ENCODE measurements at regions not wholly inside any gene's neighbourhood (a gene's known extent, or its start where the extent isn't known, plus 50 kb on each side); places are given as distances from the start of the nearest gene placed in this dataset.
"Not testable (repeated sequence)": the region's sequence is repeated elsewhere in the genome, so short reads cannot be mapped to it uniquely, and the experiment has no call there.

DNA sequence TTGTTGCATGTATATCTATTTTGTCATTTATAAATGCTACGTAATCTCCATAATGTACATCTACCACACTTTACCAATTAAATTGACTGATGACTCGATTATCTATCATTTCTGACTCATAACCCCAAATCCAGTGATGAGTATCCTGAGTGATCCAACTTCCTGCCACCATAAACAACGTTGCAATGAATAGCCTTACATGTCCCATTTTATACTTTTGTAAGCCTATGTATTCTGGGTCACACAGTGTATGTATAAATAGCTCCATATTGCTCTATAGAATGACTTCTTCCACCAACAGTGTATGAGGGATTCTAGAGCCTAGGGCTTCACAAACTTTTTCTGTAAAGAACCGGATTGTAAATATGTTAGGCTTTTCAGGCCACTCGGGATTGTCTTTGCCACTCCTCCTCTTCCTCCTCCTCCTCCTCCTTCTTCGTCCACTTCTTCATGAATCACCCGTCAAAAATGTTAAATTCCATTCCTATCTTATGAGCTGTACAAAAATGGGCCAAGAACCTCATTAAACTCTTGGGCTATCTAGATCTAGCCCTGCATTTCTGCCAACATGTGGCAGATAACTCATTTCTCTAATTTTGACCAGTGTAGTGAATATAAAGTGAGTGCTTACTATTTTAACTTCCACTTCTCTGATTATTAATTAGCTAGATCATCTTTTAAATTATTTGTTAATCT is 672.2 kb upstream of the AMOT start:
- Histone ChIP-seq H3K4me3 (ENCODE audit: insufficient read depth, low read depth, low read length) (no peak overlapping the region), H3K27ac (ENCODE audit: insufficient read depth, low read depth, low read length, poor library complexity, severe bottlenecking) (no peak overlapping the region), H3K4me1 (ENCODE audit: control insufficient read depth, insufficient read depth, low read length) (no peaks in the 10 kb centered on the region), H3K36me3 (ENCODE audit: control insufficient read depth, insufficient read depth, low read length) (no peaks in the 10 kb centered on the region), H3K9me3 (ENCODE audit: control insufficient read depth, low read length) (no peaks in the 10 kb centered on the region), H3K27me3 (ENCODE audit: control insufficient read depth, insufficient read depth, low read length, poor library complexity, severe bottlenecking) (no peaks in the 10 kb centered on the region)
- WGBS, 2 experiments = 92 to 99% methylated on average over 6 to 7 of the region's 7 CpGs

DNA sequence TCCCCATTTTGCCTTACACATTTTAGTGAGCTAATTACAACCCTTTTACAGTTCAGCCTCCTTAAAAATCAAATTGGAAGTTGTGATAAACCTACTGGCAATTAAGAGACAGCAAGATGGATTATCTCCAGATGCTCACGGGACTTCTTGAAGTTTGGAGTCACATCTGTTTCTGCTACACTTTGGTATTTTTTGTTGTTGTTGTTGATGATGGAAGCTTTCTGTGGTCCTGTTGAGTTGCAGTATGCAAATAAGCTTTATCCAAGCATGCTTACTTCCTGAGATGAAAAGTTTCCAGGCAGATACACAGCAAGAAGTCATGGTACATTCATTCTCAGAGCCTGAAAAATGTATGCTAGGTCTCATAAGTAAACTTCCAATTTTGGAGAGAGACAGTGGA is 670.0 kb upstream of the AMOT start:
- no peaks in the 10 kb centered on the region for H3K27me3 ChIP-seq (ENCODE audit: control insufficient read depth, insufficient read depth, low read length, poor library complexity, severe bottlenecking)
- H3K36me3 ChIP-seq (ENCODE audit: control insufficient read depth, insufficient read depth, low read length) = no peaks in the 10 kb centered on the region
- no peak overlapping the region for H3K4me3 ChIP-seq (ENCODE audit: insufficient read depth, low read depth, low read length)
- no peaks in the 10 kb centered on the region for H3K4me1 ChIP-seq (ENCODE audit: control insufficient read depth, insufficient read depth, low read length)
- no peaks in the 10 kb centered on the region for H3K9me3 ChIP-seq (ENCODE audit: control insufficient read depth, low read length)
- H3K27ac ChIP-seq (ENCODE audit: insufficient read depth, low read depth, low read length, poor library complexity, severe bottlenecking) = no peak overlapping the region
- WGBS, 2 experiments = 83 to 92% methylated on average over 1 of the region's 1 CpG

DNA sequence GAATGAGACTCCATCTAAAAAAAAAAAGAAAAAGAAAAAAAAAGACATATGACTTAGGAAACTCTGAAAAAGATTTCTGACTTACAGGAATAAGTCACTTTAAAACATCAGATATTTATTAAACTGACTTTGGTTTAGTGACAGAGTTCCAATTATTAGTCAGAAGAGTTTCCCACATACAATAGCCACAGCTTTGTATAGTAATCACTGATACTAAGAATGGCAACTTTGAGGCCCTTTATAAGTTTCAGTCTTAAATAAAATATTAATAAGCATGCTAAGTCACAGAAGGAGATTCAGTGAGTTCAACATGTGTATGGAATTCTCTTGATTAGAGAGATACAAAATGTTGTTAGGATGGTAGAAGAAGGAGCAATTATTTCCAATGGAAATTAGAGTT is 652.3 kb upstream of the AMOT start:
- no peak overlapping the region for H3K4me3 ChIP-seq (ENCODE audit: insufficient read depth, low read depth, low read length)
- no peaks in the 10 kb centered on the region for H3K9me3 ChIP-seq (ENCODE audit: control insufficient read depth, low read length)
- H3K27ac ChIP-seq (ENCODE audit: insufficient read depth, low read depth, low read length, poor library complexity, severe bottlenecking) = no peak overlapping the region
- H3K4me1 ChIP-seq (ENCODE audit: control insufficient read depth, insufficient read depth, low read length) = no peaks in the 10 kb centered on the region
- H3K36me3 ChIP-seq (ENCODE audit: control insufficient read depth, insufficient read depth, low read length) = no peaks in the 10 kb centered on the region
- no peaks in the 10 kb centered on the region for H3K27me3 ChIP-seq (ENCODE audit: control insufficient read depth, insufficient read depth, low read length, poor library complexity, severe bottlenecking)

- Histone ChIP-seq H3K27me3 (ENCODE audit: control insufficient read depth, insufficient read depth, low read length, poor library complexity, severe bottlenecking) (no peaks in the 10 kb centered on the region), H3K4me3 (ENCODE audit: insufficient read depth, low read depth, low read length) (no peak overlapping the region), H3K4me1 (ENCODE audit: control insufficient read depth, insufficient read depth, low read length) (no peaks in the 10 kb centered on the region), H3K9me3 (ENCODE audit: control insufficient read depth, low read length) (no peaks in the 10 kb centered on the region), H3K27ac (ENCODE audit: insufficient read depth, low read depth, low read length, poor library complexity, severe bottlenecking) (no peak overlapping the region), H3K36me3 (ENCODE audit: control insufficient read depth, insufficient read depth, low read length) (no peaks in the 10 kb centered on the region)
- WGBS, 2 experiments = 100% methylated on average over 2 of the region's 3 CpGs; no CpG with 5 or more reads in 1 of the 2 experiments
Observed at GRCh38 chrX:113473418-113473817, 632.8 kb upstream of the AMOT start.

DNA sequence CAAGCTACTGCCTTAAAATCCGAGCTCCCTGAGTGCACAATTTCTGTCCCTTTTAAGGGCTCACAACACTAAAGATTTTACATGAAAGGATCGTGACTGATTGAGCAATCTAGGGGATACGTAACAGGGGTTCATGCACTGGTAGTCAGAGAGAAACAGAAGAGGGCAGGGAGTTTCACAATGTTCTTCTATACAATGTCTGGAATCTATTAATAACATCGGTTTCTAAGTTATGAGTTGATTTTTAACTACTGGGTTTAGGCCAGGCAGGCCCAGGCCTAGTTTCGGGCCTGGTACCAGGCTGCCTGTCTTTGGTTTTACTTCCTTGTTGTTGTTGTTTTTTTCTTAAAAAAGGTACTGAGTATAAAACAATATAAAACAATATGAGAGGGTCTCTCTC is 632.4 kb upstream of the AMOT start:
- WGBS, 2 experiments = 94 to 100% methylated on average over 3 to 5 of the region's 5 CpGs
- not testable (repeated sequence) for H3K27ac ChIP-seq (ENCODE audit: insufficient read depth, low read depth, low read length, poor library complexity, severe bottlenecking); H3K27me3 ChIP-seq (ENCODE audit: control insufficient read depth, insufficient read depth, low read length, poor library complexity, severe bottlenecking); H3K9me3 ChIP-seq (ENCODE audit: control insufficient read depth, low read length); H3K4me1 ChIP-seq (ENCODE audit: control insufficient read depth, insufficient read depth, low read length); H3K36me3 ChIP-seq (ENCODE audit: control insufficient read depth, insufficient read depth, low read length); H3K4me3 ChIP-seq (ENCODE audit: insufficient read depth, low read depth, low read length)

DNA sequence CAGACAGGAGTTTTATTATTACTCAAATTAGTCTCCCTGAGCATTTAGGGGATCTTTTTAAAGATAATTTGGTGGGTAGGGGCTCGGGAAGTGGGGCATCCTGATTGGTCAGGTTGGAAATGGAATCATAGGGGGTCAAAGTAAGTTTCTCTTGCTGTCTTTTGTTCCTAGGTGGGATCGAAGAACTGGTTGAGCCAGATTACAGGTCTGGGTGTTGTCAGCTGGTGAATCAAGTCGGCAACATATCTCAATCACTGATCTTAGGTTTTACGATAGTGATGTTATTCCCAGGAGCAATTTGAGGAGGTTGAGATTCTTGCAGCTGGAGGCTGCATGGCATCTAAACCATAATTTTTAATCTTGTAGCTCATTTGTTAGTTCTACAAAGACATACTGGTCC is 629.5 kb upstream of the AMOT start:
- no peak overlapping the region for H3K4me3 ChIP-seq (ENCODE audit: insufficient read depth, low read depth, low read length)
- H3K27ac ChIP-seq (ENCODE audit: insufficient read depth, low read depth, low read length, poor library complexity, severe bottlenecking) = no peak overlapping the region
- H3K4me1 ChIP-seq (ENCODE audit: control insufficient read depth, insufficient read depth, low read length) = no peaks in the 10 kb centered on the region
- H3K27me3 ChIP-seq (ENCODE audit: control insufficient read depth, insufficient read depth, low read length, poor library complexity, severe bottlenecking) = no peaks in the 10 kb centered on the region
- H3K36me3 ChIP-seq (ENCODE audit: control insufficient read depth, insufficient read depth, low read length) = no peaks in the 10 kb centered on the region
- H3K9me3 ChIP-seq (ENCODE audit: control insufficient read depth, low read length) = no peaks in the 10 kb centered on the region
- 83 to 85% methylated on average over 4 of the region's 4 CpGs for WGBS, 2 experiments

GRCh38 chrX:113457719-113458118 is 617.1 kb upstream of the AMOT start:
- Histone ChIP-seq H3K27me3 (ENCODE audit: control insufficient read depth, insufficient read depth, low read length, poor library complexity, severe bottlenecking) (no peaks in the 10 kb centered on the region), H3K4me3 (ENCODE audit: insufficient read depth, low read depth, low read length) (no peak overlapping the region), H3K27ac (ENCODE audit: insufficient read depth, low read depth, low read length, poor library complexity, severe bottlenecking) (no peak overlapping the region), H3K36me3 (ENCODE audit: control insufficient read depth, insufficient read depth, low read length) (no peaks in the 10 kb centered on the region), H3K4me1 (ENCODE audit: control insufficient read depth, insufficient read depth, low read length) (no peaks in the 10 kb centered on the region), H3K9me3 (ENCODE audit: control insufficient read depth, low read length) (no peaks in the 10 kb centered on the region)
- 96 to 98% methylated on average over 2 of the region's 2 CpGs for WGBS, 2 experiments

- H3K4me1 ChIP-seq (ENCODE audit: control insufficient read depth, insufficient read depth, low read length) = no peaks in the 10 kb centered on the region
- H3K27ac ChIP-seq (ENCODE audit: insufficient read depth, low read depth, low read length, poor library complexity, severe bottlenecking) = no peak overlapping the region
- no peaks in the 10 kb centered on the region for H3K27me3 ChIP-seq (ENCODE audit: control insufficient read depth, insufficient read depth, low read length, poor library complexity, severe bottlenecking)
- H3K36me3 ChIP-seq (ENCODE audit: control insufficient read depth, insufficient read depth, low read length) = no peaks in the 10 kb centered on the region
- no peak overlapping the region for H3K4me3 ChIP-seq (ENCODE audit: insufficient read depth, low read depth, low read length)
- H3K9me3 ChIP-seq (ENCODE audit: control insufficient read depth, low read length) = no peaks in the 10 kb centered on the region
Observed at GRCh38 chrX:113455582-113455981, 615.0 kb upstream of the AMOT start.

GRCh38 chrX:113429011-113429410 is 588.4 kb upstream of the AMOT start:
- H3K9me3 ChIP-seq (ENCODE audit: control insufficient read depth, low read length) = no peaks in the 10 kb centered on the region
- 92 to 100% methylated on average over 1 of the region's 1 CpG for WGBS, 2 experiments
- H3K27ac ChIP-seq (ENCODE audit: insufficient read depth, low read depth, low read length, poor library complexity, severe bottlenecking) = no peak overlapping the region

GRCh38 chrX:113422323-113422722 is 581.7 kb upstream of the AMOT start:
- Histone ChIP-seq H3K4me3 (ENCODE audit: insufficient read depth, low read depth, low read length) (no peak overlapping the region), H3K27me3 (ENCODE audit: control insufficient read depth, insufficient read depth, low read length, poor library complexity, severe bottlenecking) (no peaks in the 10 kb centered on the region), H3K9me3 (ENCODE audit: control insufficient read depth, low read length) (no peaks in the 10 kb centered on the region), H3K36me3 (ENCODE audit: control insufficient read depth, insufficient read depth, low read length) (no peaks in the 10 kb centered on the region), H3K27ac (ENCODE audit: insufficient read depth, low read depth, low read length, poor library complexity, severe bottlenecking) (no peak overlapping the region), H3K4me1 (ENCODE audit: control insufficient read depth, insufficient read depth, low read length) (no peaks in the 10 kb centered on the region)
- 93 to 100% methylated on average over 1 to 3 of the region's 4 CpGs for WGBS, 2 experiments

More at GRCh38 chrX:113429011-113429410, 588.4 kb upstream of the AMOT start:
- H3K4me1 ChIP-seq (ENCODE audit: control insufficient read depth, insufficient read depth, low read length) = no peaks in the 10 kb centered on the region
- no peaks in the 10 kb centered on the region for H3K36me3 ChIP-seq (ENCODE audit: control insufficient read depth, insufficient read depth, low read length)
- H3K27me3 ChIP-seq (ENCODE audit: control insufficient read depth, insufficient read depth, low read length, poor library complexity, severe bottlenecking) = no peaks in the 10 kb centered on the region
- H3K4me3 ChIP-seq (ENCODE audit: insufficient read depth, low read depth, low read length) = no peak overlapping the region

GRCh38 chrX:113421432-113421831 is 580.8 kb upstream of the AMOT start:
- H3K4me1 ChIP-seq (ENCODE audit: control insufficient read depth, insufficient read depth, low read length) = no peaks in the 10 kb centered on the region
- H3K36me3 ChIP-seq (ENCODE audit: control insufficient read depth, insufficient read depth, low read length) = no peaks in the 10 kb centered on the region
- WGBS, 2 experiments = 86 to 100% methylated on average over 1 of the region's 1 CpG
- H3K9me3 ChIP-seq (ENCODE audit: control insufficient read depth, low read length) = no peaks in the 10 kb centered on the region
- no peak overlapping the region for H3K27ac ChIP-seq (ENCODE audit: insufficient read depth, low read depth, low read length, poor library complexity, severe bottlenecking)
- no peak overlapping the region for H3K4me3 ChIP-seq (ENCODE audit: insufficient read depth, low read depth, low read length)
- no peaks in the 10 kb centered on the region for H3K27me3 ChIP-seq (ENCODE audit: control insufficient read depth, insufficient read depth, low read length, poor library complexity, severe bottlenecking)

Measured in ectodermal cell (in vitro differentiated cells).